ENCODE measurements at regions not wholly inside any gene's neighbourhood (a gene's known extent, or its start where the extent isn't known, plus 50 kb on each side); places are given as distances from the start of the nearest gene placed in this dataset.
"Not testable (repeated sequence)": the region's sequence is repeated elsewhere in the genome, so short reads cannot be mapped to it uniquely, and the experiment has no call there.

DNA sequence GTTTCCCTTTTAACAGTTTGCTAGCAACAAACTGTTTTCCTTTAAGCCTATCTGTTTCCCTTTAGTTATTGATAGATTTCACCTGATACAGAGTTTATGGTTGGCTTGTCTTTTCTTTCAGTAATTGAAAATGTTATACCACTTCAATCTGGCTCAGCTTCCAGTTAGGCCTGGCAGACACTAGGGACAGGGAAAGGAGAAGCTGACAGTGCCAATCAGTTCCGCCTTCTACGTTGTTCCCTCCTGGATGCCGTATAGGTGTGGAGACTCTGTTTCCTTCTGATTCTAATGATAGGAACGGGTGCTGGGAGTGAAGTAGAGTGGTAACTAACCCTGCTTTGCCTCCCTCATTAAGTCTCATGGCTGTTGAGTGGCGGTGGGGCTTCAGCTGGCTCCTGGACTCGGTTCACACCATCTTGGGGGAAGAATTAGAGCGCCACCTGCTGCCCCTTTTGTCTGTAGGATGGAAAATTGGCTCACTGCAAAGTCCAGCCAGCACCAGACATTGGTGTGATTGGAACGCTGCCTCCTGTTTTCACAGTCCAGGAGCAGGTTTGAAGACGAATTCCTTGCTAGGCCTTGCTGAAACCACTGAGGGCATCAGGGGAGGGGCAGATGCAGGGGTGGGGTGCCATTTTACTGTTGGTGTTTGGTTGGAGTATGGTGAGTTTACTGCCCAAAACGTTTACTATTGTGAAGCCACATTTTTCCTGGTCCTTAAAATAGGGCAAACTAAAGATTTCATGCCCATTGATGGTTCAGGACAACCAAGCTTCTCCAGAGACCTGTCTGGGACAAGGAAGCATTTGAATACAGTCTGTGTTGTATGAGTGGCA lies 1729.5 kb downstream of the GRIK2 start:
- H3K4me3 ChIP-seq (ENCODE audit: low read depth, low read length) = no peak overlapping the region
- H3K27me3 ChIP-seq (ENCODE audit: control insufficient read depth, insufficient read depth, low read length) = no peaks in the 10 kb centered on the region
- H3K9me3 ChIP-seq (ENCODE audit: control insufficient read depth, insufficient read depth, low read depth, low read length) = peaks cover 2% of the 10 kb centered on the region; the same call in 1 of the 2 replicates
- H3K9ac ChIP-seq (ENCODE audit: low read length) = no peak overlapping the region
- no peak overlapping the region for H3K27ac ChIP-seq (ENCODE audit: low read depth, low read length)
- no peaks in the 10 kb centered on the region for H3K36me3 ChIP-seq (ENCODE audit: control insufficient read depth, insufficient read depth, low read length)
- peaks cover 3% of the 10 kb centered on the region; the same call in 1 of the 2 replicates for H3K4me1 ChIP-seq (ENCODE audit: control insufficient read depth, insufficient read depth, low read length)

DNA sequence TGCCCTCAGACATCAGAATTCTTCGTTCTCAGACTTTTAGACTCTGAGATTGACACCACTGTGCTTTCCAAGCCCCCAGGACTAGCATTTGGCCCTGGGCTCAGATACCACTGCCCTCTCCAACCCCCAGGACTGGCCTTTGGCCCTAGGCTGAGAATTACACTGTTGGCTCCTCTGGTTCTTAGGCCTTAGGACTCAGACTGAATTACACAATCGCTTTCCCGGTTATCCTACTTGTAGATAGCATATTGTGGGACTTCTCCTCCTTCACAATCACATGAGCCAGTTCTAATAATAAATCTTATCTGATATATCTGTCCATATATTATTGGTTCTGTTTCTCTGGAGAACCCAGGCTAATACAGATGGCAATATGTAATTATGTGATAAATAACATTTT lies 1725.5 kb downstream of the GRIK2 start:
- H3K4me1 ChIP-seq (ENCODE audit: control insufficient read depth, insufficient read depth, low read length) = peaks cover 3% of the 10 kb centered on the region; the same call in 1 of the 2 replicates
- H3K9ac ChIP-seq (ENCODE audit: low read length) = no peak overlapping the region
- no peak overlapping the region for H3K4me3 ChIP-seq (ENCODE audit: low read depth, low read length)
- H3K36me3 ChIP-seq (ENCODE audit: control insufficient read depth, insufficient read depth, low read length) = no peaks in the 10 kb centered on the region
- no peaks in the 10 kb centered on the region for H3K27me3 ChIP-seq (ENCODE audit: control insufficient read depth, insufficient read depth, low read length)
- H3K27ac ChIP-seq (ENCODE audit: low read depth, low read length) = no peak overlapping the region
- no peaks in the 10 kb centered on the region for H3K9me3 ChIP-seq (ENCODE audit: control insufficient read depth, insufficient read depth, low read depth, low read length)

GRCh38 chr6:103114582-103114981 lies 1721.1 kb downstream of the GRIK2 start:
- Histone ChIP-seq H3K36me3 (ENCODE audit: control insufficient read depth, insufficient read depth, low read length) (no peaks in the 10 kb centered on the region), H3K27me3 (ENCODE audit: control insufficient read depth, insufficient read depth, low read length) (no peaks in the 10 kb centered on the region), H3K4me1 (ENCODE audit: control insufficient read depth, insufficient read depth, low read length) (no peaks in the 10 kb centered on the region), H3K9me3 (ENCODE audit: control insufficient read depth, insufficient read depth, low read depth, low read length) (no peaks in the 10 kb centered on the region), H3K4me3 (ENCODE audit: low read depth, low read length) (no peak overlapping the region), H3K9ac (ENCODE audit: low read length) (no peak overlapping the region), H3K27ac (ENCODE audit: low read depth, low read length) (no peak overlapping the region)

GRCh38 chr6:103113416-103113815 lies 1719.9 kb downstream of the GRIK2 start:
- Histone ChIP-seq H3K27ac (ENCODE audit: low read depth, low read length) (no peak overlapping the region), H3K9ac (ENCODE audit: low read length) (no peak overlapping the region), H3K4me3 (ENCODE audit: low read depth, low read length) (no peak overlapping the region), H3K27me3 (ENCODE audit: control insufficient read depth, insufficient read depth, low read length) (no peaks in the 10 kb centered on the region), H3K9me3 (ENCODE audit: control insufficient read depth, insufficient read depth, low read depth, low read length) (no peaks in the 10 kb centered on the region), H3K4me1 (ENCODE audit: control insufficient read depth, insufficient read depth, low read length) (no peaks in the 10 kb centered on the region), H3K36me3 (ENCODE audit: control insufficient read depth, insufficient read depth, low read length) (no peaks in the 10 kb centered on the region)

- Histone ChIP-seq H3K36me3 (ENCODE audit: control insufficient read depth, insufficient read depth, low read length) (no peaks in the 10 kb centered on the region), H3K27me3 (ENCODE audit: control insufficient read depth, insufficient read depth, low read length) (no peaks in the 10 kb centered on the region), H3K9me3 (ENCODE audit: control insufficient read depth, insufficient read depth, low read depth, low read length) (no peaks in the 10 kb centered on the region), H3K9ac (ENCODE audit: low read length) (no peak overlapping the region), H3K4me3 (ENCODE audit: low read depth, low read length) (no peak overlapping the region), H3K27ac (ENCODE audit: low read depth, low read length) (no peak overlapping the region), H3K4me1 (ENCODE audit: control insufficient read depth, insufficient read depth, low read length) (peaks cover 4% of the 10 kb centered on the region; the same call in 1 of the 2 replicates)
Measured at GRCh38 chr6:103107985-103108384, 1714.5 kb downstream of the GRIK2 start.

GRCh38 chr6:103105686-103106085 lies 1712.2 kb downstream of the GRIK2 start:
- no peak overlapping the region for H3K4me3 ChIP-seq (ENCODE audit: low read depth, low read length)
- H3K36me3 ChIP-seq (ENCODE audit: control insufficient read depth, insufficient read depth, low read length) = no peaks in the 10 kb centered on the region
- H3K27ac ChIP-seq (ENCODE audit: low read depth, low read length) = no peak overlapping the region
- H3K9me3 ChIP-seq (ENCODE audit: control insufficient read depth, insufficient read depth, low read depth, low read length) = no peaks in the 10 kb centered on the region
- peaks cover 4% of the 10 kb centered on the region; the same call in 1 of the 2 replicates for H3K4me1 ChIP-seq (ENCODE audit: control insufficient read depth, insufficient read depth, low read length)
- no peaks in the 10 kb centered on the region for H3K27me3 ChIP-seq (ENCODE audit: control insufficient read depth, insufficient read depth, low read length)
- no peak overlapping the region for H3K9ac ChIP-seq (ENCODE audit: low read length)

GRCh38 chr6:103101267-103101666 lies 1707.8 kb downstream of the GRIK2 start:
- Histone ChIP-seq H3K27me3 (ENCODE audit: control insufficient read depth, insufficient read depth, low read length) (no peaks in the 10 kb centered on the region), H3K4me1 (ENCODE audit: control insufficient read depth, insufficient read depth, low read length) (peaks cover 4% of the 10 kb centered on the region; the same call in 1 of the 2 replicates), H3K36me3 (ENCODE audit: control insufficient read depth, insufficient read depth, low read length) (no peaks in the 10 kb centered on the region), H3K9ac (ENCODE audit: low read length) (no peak overlapping the region), H3K4me3 (ENCODE audit: low read depth, low read length) (no peak overlapping the region), H3K9me3 (ENCODE audit: control insufficient read depth, insufficient read depth, low read depth, low read length) (0 out of 2 replicates have a peak, but pooled peaks cover 2% of the 10 kb centered on the region), H3K27ac (ENCODE audit: low read depth, low read length) (no peak overlapping the region)

- H3K9ac ChIP-seq (ENCODE audit: low read length); H3K4me1 ChIP-seq (ENCODE audit: control insufficient read depth, insufficient read depth, low read length); H3K27me3 ChIP-seq (ENCODE audit: control insufficient read depth, insufficient read depth, low read length); H3K4me3 ChIP-seq (ENCODE audit: low read depth, low read length); H3K9me3 ChIP-seq (ENCODE audit: control insufficient read depth, insufficient read depth, low read depth, low read length); H3K27ac ChIP-seq (ENCODE audit: low read depth, low read length); H3K36me3 ChIP-seq (ENCODE audit: control insufficient read depth, insufficient read depth, low read length): not testable (repeated sequence)
Measured at GRCh38 chr6:103092414-103092813, 1698.9 kb downstream of the GRIK2 start.

- Histone ChIP-seq H3K27ac (ENCODE audit: low read depth, low read length) (no peak overlapping the region), H3K36me3 (ENCODE audit: control insufficient read depth, insufficient read depth, low read length) (no peaks in the 10 kb centered on the region), H3K4me1 (ENCODE audit: control insufficient read depth, insufficient read depth, low read length) (no peaks in the 10 kb centered on the region), H3K4me3 (ENCODE audit: low read depth, low read length) (no peak overlapping the region), H3K27me3 (ENCODE audit: control insufficient read depth, insufficient read depth, low read length) (no peaks in the 10 kb centered on the region), H3K9ac (ENCODE audit: low read length) (no peak overlapping the region), H3K9me3 (ENCODE audit: control insufficient read depth, insufficient read depth, low read depth, low read length) (no peaks in the 10 kb centered on the region)
Measured at GRCh38 chr6:103085801-103086200, 1692.3 kb downstream of the GRIK2 start.

GRCh38 chr6:103081876-103082630 lies 1688.5 kb downstream of the GRIK2 start:
- Histone ChIP-seq H3K4me1 (ENCODE audit: control insufficient read depth, insufficient read depth, low read length) (no peaks in the 10 kb centered on the region), H3K27me3 (ENCODE audit: control insufficient read depth, insufficient read depth, low read length) (no peaks in the 10 kb centered on the region), H3K27ac (ENCODE audit: low read depth, low read length) (no peak overlapping the region), H3K9ac (ENCODE audit: low read length) (no peak overlapping the region), H3K9me3 (ENCODE audit: control insufficient read depth, insufficient read depth, low read depth, low read length) (no peaks in the 10 kb centered on the region), H3K36me3 (ENCODE audit: control insufficient read depth, insufficient read depth, low read length) (no peaks in the 10 kb centered on the region), H3K4me3 (ENCODE audit: low read depth, low read length) (no peak overlapping the region)

- H3K27ac ChIP-seq (ENCODE audit: low read depth, low read length) = no peak overlapping the region
- H3K9ac ChIP-seq (ENCODE audit: low read length) = no peak overlapping the region
- H3K36me3 ChIP-seq (ENCODE audit: control insufficient read depth, insufficient read depth, low read length) = no peaks in the 10 kb centered on the region
- H3K27me3 ChIP-seq (ENCODE audit: control insufficient read depth, insufficient read depth, low read length) = no peaks in the 10 kb centered on the region
- no peak overlapping the region for H3K4me3 ChIP-seq (ENCODE audit: low read depth, low read length)
- no peaks in the 10 kb centered on the region for H3K4me1 ChIP-seq (ENCODE audit: control insufficient read depth, insufficient read depth, low read length)
- H3K9me3 ChIP-seq (ENCODE audit: control insufficient read depth, insufficient read depth, low read depth, low read length) = no peaks in the 10 kb centered on the region
Measured at GRCh38 chr6:103081126-103081525, 1687.6 kb downstream of the GRIK2 start.

Measured in HUES6 (cell line).